ENCODE measurements at regions not wholly inside any gene's neighbourhood (a gene's known extent, or its start where the extent isn't known, plus 50 kb on each side); places are given as distances from the start of the nearest gene placed in this dataset.

DNA sequence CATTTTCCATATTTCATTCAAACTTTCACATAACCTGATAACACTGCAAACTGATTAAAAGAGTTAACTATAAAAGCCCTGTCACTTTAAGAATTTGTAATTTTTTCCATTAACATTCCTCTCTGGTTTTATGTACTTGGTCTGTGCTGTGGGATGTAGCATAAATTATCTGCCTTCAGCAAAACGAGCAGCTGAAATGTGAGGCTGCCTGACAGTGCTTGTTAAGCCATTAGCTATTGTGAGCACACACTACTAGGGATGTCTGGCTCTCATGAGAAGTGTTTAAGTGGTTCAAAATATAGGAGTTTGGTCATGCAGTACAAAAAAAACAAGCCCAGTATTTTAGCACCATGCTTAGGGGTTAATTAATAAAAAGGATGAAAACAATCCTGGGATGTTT, 63.0 kb downstream of the HOXA1 start:
- ATAC-seq (ENCODE audit: low FRiP score in 2 of 2), result no peak
- 38 to 55% methylated on average over 1 of the region's 1 CpG for WGBS, 2 donors
- no peak for DNase-seq

DNA sequence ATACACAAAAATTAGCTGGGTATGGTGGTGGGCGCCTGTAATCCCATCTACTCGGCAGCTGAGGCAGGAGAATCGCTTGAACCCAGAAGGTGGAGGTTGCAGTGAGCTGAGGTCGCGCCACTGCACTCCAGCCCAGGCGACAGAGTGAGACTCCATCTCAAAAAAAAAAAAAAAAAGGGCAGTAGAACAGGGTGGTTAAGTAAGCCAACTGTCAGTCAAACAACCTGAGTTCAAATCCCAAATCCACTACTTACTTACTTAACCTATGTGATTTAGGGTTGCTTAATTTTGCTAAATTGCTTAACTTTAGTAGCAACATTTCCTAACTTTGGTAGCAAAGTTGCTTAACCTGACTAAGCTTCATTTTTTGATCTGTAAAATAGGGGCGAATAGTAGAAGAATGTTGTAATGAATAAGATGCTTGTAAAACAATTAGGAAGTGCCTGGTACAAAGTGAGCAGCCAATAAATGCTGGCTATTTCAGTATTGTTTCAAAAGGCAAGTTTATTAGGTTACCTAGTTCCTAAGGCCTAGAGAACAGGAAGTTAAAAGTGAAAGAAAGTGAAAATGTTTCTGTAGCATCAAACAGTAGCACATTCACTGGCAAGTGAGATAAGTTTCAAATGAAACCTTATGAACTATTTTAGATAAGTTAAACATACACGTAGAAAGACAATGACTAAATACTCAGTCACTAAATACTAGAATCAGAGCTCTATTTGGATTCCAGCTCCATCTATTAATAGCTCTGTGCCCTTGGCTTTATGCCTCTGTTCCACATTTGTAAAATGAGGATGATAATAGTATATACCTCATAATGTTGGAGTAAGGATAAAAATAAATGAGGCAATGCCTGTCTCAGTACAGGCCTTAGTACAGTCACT, 64.3 kb downstream of the HOXA1 start:
- TF ChIP-seq, protein P1, sequence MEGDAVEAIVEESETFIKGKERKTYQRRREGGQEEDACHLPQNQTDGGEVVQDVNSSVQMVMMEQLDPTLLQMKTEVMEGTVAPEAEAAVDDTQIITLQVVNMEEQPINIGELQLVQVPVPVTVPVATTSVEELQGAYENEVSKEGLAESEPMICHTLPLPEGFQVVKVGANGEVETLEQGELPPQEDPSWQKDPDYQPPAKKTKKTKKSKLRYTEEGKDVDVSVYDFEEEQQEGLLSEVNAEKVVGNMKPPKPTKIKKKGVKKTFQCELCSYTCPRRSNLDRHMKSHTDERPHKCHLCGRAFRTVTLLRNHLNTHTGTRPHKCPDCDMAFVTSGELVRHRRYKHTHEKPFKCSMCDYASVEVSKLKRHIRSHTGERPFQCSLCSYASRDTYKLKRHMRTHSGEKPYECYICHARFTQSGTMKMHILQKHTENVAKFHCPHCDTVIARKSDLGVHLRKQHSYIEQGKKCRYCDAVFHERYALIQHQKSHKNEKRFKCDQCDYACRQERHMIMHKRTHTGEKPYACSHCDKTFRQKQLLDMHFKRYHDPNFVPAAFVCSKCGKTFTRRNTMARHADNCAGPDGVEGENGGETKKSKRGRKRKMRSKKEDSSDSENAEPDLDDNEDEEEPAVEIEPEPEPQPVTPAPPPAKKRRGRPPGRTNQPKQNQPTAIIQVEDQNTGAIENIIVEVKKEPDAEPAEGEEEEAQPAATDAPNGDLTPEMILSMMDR (IDR thresholded peaks at IDR 0.05), result no peak
- no peak for TF ChIP-seq EP300 (IDR thresholded peaks at IDR 0.05)
- no peak for TF ChIP-seq POLR2AphosphoS5 (IDR thresholded peaks at IDR 0.05)
- no peak for TF ChIP-seq POLR2A (IDR thresholded peaks at IDR 0.05)
- WGBS, 2 donors, result 71 to 80% methylated on average over 8 of the region's 8 CpGs
- Histone ChIP-seq H3K27ac (peak overlapping the region; percentile 27 to 63 (median 36)), H3K4me1 (peaks cover 0 to 7% (median 2%) of the 10 kb centered on the region in 4 donors), H3K9me3 (no peaks in the 10 kb centered on the region), H3K27me3 (no peaks in the 10 kb centered on the region), H3K4me3 (no peak overlapping the region), H3K36me3 (no peaks in the 10 kb centered on the region)
- ATAC-seq (ENCODE audit: low FRiP score in 2 of 2), result peak in 1 of 2 donors; percentile 46
- DNase-seq, result no peak

More for the DNA sequence above, 63.0 kb downstream of the HOXA1 start:
- TF ChIP-seq POLR2AphosphoS5 (IDR thresholded peaks at IDR 0.05) (no peak), EP300 (IDR thresholded peaks at IDR 0.05) (no peak)
- no peaks in the 10 kb centered on the region for H3K27me3 ChIP-seq
- H3K4me3 ChIP-seq, result no peak overlapping the region
- H3K36me3 ChIP-seq, result no peaks in the 10 kb centered on the region
- H3K9me3 ChIP-seq, result no peaks in the 10 kb centered on the region
- peaks cover 0 to 7% (median 2%) of the 10 kb centered on the region in 4 donors for H3K4me1 ChIP-seq
- H3K27ac ChIP-seq, result no peak overlapping the region

GRCh38 chr7:27030393-27031050, 65.3 kb downstream of the HOXA1 start:
- no peak for TF ChIP-seq POLR2AphosphoS5 (IDR thresholded peaks at IDR 0.05)
- TF ChIP-seq, protein P1 (IDR thresholded peaks at IDR 0.05), result no peak
- TF ChIP-seq POLR2A (IDR thresholded peaks at IDR 0.05), result no peak
- TF ChIP-seq EP300 (IDR thresholded peaks at IDR 0.05), result no peak
- no peaks in the 10 kb centered on the region for H3K36me3 ChIP-seq
- H3K27me3 ChIP-seq, result no peaks in the 10 kb centered on the region
- H3K9me3 ChIP-seq, result no peaks in the 10 kb centered on the region
- no peak for DNase-seq
- ATAC-seq (ENCODE audit: low FRiP score in 2 of 2), result no peak
- WGBS, 2 donors, result 94 to 98% methylated on average over 7 of the region's 7 CpGs
- no peak overlapping the region for H3K27ac ChIP-seq
- peaks cover 0 to 7% (median 2%) of the 10 kb centered on the region in 4 donors for H3K4me1 ChIP-seq
- no peak overlapping the region for H3K4me3 ChIP-seq

DNA sequence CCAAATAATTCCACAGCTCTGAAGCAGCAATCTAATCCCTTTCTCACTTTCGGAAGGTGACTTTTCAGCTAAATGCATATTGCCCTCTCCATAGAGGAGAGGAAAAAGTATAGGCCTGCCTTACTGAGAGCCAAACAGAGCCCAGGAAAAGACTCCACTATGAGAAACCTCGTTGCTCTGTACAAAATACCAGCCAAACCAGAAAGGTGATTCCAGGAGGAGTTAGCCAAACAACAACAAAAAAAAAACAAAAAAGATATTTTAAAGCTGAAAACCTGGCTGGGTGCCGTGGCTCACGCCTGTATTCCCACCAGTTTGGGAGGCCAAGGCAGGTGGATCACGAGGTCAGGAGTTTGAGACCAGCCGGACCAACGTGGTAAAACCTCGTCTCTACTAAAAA, 70.5 kb downstream of the HOXA1 start:
- DNase-seq (no peak), ATAC-seq (ENCODE audit: low FRiP score in 2 of 2) (no peak)
- Histone ChIP-seq H3K36me3 (no peaks in the 10 kb centered on the region), H3K27me3 (no peaks in the 10 kb centered on the region), H3K27ac (no peak overlapping the region), H3K4me3 (no peak overlapping the region), H3K9me3 (no peaks in the 10 kb centered on the region), H3K4me1 (no peaks in the 10 kb centered on the region)
- WGBS, 2 donors, result 64 to 72% methylated on average over 8 of the region's 8 CpGs
- TF ChIP-seq, protein P1 (IDR thresholded peaks at IDR 0.05), result no peak
- no peak for TF ChIP-seq EP300 (IDR thresholded peaks at IDR 0.05)
- no peak for TF ChIP-seq POLR2A (IDR thresholded peaks at IDR 0.05)
- TF ChIP-seq POLR2AphosphoS5 (IDR thresholded peaks at IDR 0.05), result no peak

DNA sequence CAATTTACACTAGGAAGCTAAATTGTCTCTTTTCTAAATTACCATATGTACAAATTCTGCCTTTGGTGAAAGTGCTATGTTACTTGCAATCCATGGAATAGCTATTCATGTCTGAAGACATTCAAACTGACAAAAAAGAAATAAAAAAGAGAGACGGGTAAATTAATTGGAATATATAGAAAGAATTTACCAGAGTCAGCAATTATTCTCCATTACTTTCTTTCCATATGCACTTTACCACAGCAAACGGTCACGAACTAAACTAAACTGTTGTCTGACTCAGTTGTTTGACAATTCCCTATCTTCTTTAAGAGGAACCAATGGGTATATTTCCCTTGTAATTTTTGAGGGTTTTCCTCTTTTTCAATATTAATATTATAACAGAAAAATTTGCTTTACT, 85.7 kb downstream of the HOXA1 start:
- TF ChIP-seq POLR2A (IDR thresholded peaks at IDR 0.05) (no peak), POLR2AphosphoS5 (IDR thresholded peaks at IDR 0.05) (no peak), EP300 (IDR thresholded peaks at IDR 0.05) (no peak)
- TF ChIP-seq, protein P1 (IDR thresholded peaks at IDR 0.05), result no peak
- H3K9me3 ChIP-seq, result peaks cover 5 to 19% (median 7%) of the 10 kb centered on the region in 4 donors
- DNase-seq (no peak), ATAC-seq (ENCODE audit: low FRiP score in 2 of 2) (no peak)
- no peaks in the 10 kb centered on the region for H3K36me3 ChIP-seq
- WGBS, 2 donors, result 92 to 97% methylated on average over 3 of the region's 3 CpGs
- H3K4me1 ChIP-seq, result no peaks in the 10 kb centered on the region
- H3K27me3 ChIP-seq, result no peaks in the 10 kb centered on the region
- H3K27ac ChIP-seq, result no peak overlapping the region
- no peak overlapping the region for H3K4me3 ChIP-seq

All from upper lobe of left lung (tissue), 6 donors.